ENCODE measurements at regions not wholly inside any gene's neighbourhood (a gene's known extent, or its start where the extent isn't known, plus 50 kb on each side); places are given as distances from the start of the nearest gene placed in this dataset.

DNA sequence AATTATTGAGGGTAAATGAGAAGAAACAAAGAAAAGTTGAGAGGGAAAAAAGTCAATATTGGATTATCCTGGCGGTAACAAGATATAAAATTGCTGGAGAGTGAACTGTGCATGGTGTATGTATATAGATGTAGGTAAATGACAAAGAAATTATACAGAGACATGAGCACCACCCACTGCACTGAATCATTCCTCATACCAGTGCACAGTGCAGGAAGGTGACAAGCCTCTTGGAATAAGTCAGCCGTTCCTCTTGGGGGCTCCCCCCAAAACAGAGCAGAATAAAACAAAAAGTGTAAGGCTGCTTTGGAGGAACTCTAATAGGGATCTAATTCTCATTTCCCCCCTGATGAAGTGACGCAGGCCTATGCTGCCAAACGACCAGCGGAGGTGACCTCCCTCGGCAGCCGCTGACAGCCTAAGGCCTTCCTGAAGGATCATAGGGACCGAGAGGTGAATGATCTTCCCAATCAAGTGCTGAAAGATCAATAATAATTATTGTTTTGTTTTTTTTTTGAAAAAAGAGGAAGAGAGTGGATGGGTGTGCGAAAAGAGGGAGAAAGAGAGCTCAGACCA is 245.0 kb downstream of the PSAT1 start:
- TF ChIP-seq EZH2 (IDR thresholded peaks at IDR 0.05; ENCODE audit: insufficient read depth, poor library complexity, severe bottlenecking) (no peak), EZH2phosphoT487 (IDR thresholded peaks at IDR 0.05; ENCODE audit: insufficient read depth, low read depth) (no peak)

Data from GM23248 (cell line).